Vagina (tissue), 2 donors: ENCODE measurements at regions not wholly inside any gene's neighbourhood (a gene's known extent, or its start where the extent isn't known, plus 50 kb on each side); places are given as distances from the start of the nearest gene placed in this dataset.

Source experiments
- DNase-seq, 2 donors: peaks; one replicate each; pipeline ENCODE4 v3.0.0-alpha.2; 2017; ENCODE audit errors: extremely low spot score in 2 of 2
- H3K27ac ChIP-seq: fragments of 200-600 bp; sonication (generic); one replicate; pipeline ENCODE4 v1.5.1; 2019
- H3K27me3 ChIP-seq: fragments of 200-600 bp; sonication (generic); one replicate; pipeline ENCODE4 v1.5.1; 2019
- H3K36me3 ChIP-seq, 2 donors: fragments of 200-600 bp; sonication (generic); one replicate each; pipeline ENCODE4 v1.5.1; 2017 to 2019
- H3K4me1 ChIP-seq: fragments of 200-600 bp; sonication (generic); one replicate; pipeline ENCODE4 v1.5.1; 2019
- H3K4me3 ChIP-seq, 2 donors: fragments of 200-600 bp; sonication (generic); 1 replicate in 1 of 2; 2 replicates in 1 of 2; pipeline ENCODE4 v1.5.1; 2016 to 2019
- H3K9me3 ChIP-seq: fragments of 200-600 bp; sonication (generic); one replicate; pipeline ENCODE4 v1.5.1; 2019
- CTCF ChIP-seq, 3 experiments: fragments of 450-650 bp in 2 of 3; fragments of 200-600 bp in 1 of 3; sonication (generic) in 1 of 3; IDR thresholded peaks; one replicate each; pipeline ENCODE4 v1.5.1; 2017 to 2019; ENCODE audit warnings: antibody characterized with exemption in 3 of 3, mild to moderate bottlenecking in 2 of 3, moderate library complexity in 2 of 3
- POLR2A ChIP-seq, 2 donors: fragments of 450-650 bp; IDR thresholded peaks; one replicate each; pipeline ENCODE4 v1.6.1; 2017; ENCODE audit warnings: antibody characterized with exemption in 2 of 2, mild to moderate bottlenecking in 2 of 2, moderate library complexity in 2 of 2
- POLR2AphosphoS5 ChIP-seq, 2 donors: sonication (generic); formaldehyde crosslinking; IDR thresholded peaks; one replicate each; pipeline ENCODE4 v1.9.0; 2017; ENCODE audit warnings: antibody characterized with exemption in 2 of 2, mild to moderate bottlenecking in 2 of 2, low read depth in 1 of 2; ENCODE audit not compliant: insufficient read depth in 1 of 2
- intact Hi-C: fragments of 100-400 bp; cut with DNase I; formaldehyde crosslinking; loops from one replicate; pipeline ENCODE4 v1.15.1; 2023

DNA sequence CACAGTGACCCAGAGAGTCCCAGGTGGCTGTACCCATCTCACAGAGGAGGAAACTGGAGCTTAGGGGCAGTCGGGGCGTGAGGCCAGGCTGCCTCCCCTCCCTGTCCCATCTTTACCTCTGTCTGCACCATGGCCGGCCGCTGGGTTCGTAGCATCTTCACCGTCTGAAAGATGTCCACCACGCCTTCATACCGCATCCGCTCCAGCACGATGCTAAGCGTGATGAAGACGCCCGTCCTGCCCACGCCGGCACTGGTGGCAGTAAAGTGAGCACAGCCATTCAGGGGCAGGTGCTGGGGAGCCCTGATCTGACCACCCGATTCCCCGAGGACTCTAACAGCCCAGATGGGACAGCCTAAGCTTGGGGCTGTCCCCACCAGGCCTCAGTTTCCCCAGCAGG is 132.8 kb downstream of the PTPRS start:
- H3K4me1 ChIP-seq = no peaks in the 10 kb centered on the region
- no peak for DNase-seq
- peaks cover 5% of the 10 kb centered on the region for H3K9me3 ChIP-seq
- H3K4me3 ChIP-seq = no peak overlapping the region
- no peaks in the 10 kb centered on the region for H3K27me3 ChIP-seq
- no peak overlapping the region for H3K27ac ChIP-seq
- TF ChIP-seq POLR2A (IDR thresholded peaks at IDR 0.05) (no peak), CTCF (IDR thresholded peaks at IDR 0.05) (no peak), POLR2AphosphoS5 (IDR thresholded peaks at IDR 0.05; ENCODE audit: insufficient read depth in 1 of 2, low read depth in 1 of 2) (no peak)
- peaks cover 0 to 56% of the 10 kb centered on the region in 2 donors for H3K36me3 ChIP-seq
- intact Hi-C loops = no loop called here

GRCh38 chr19:5206751-5207075 is 133.9 kb downstream of the PTPRS start:
- no peak for DNase-seq
- intact Hi-C loops = no loop called here

GRCh38 chr19:5205937-5206750 is 134.5 kb downstream of the PTPRS start:
- Histone ChIP-seq H3K36me3 (peaks cover 0 to 39% of the 10 kb centered on the region in 2 donors), H3K27me3 (no peaks in the 10 kb centered on the region), H3K4me3 (no peak overlapping the region), H3K9me3 (peaks cover 5% of the 10 kb centered on the region), H3K4me1 (no peaks in the 10 kb centered on the region), H3K27ac (no peak overlapping the region)
- intact Hi-C loops = no loop called here
- TF ChIP-seq POLR2A (IDR thresholded peaks at IDR 0.05) (no peak), CTCF (IDR thresholded peaks at IDR 0.05) (no peak), POLR2AphosphoS5 (IDR thresholded peaks at IDR 0.05; ENCODE audit: insufficient read depth in 1 of 2, low read depth in 1 of 2) (no peak)
- DNase-seq = no peak

More at GRCh38 chr19:5206751-5207075, 133.9 kb downstream of the PTPRS start:
- Histone ChIP-seq H3K9me3 (peaks cover 5% of the 10 kb centered on the region), H3K27me3 (no peaks in the 10 kb centered on the region), H3K36me3 (peaks cover 0 to 45% of the 10 kb centered on the region in 2 donors), H3K4me1 (no peaks in the 10 kb centered on the region), H3K4me3 (no peak overlapping the region), H3K27ac (no peak overlapping the region)
- TF ChIP-seq CTCF (IDR thresholded peaks at IDR 0.05) (no peak), POLR2AphosphoS5 (IDR thresholded peaks at IDR 0.05; ENCODE audit: insufficient read depth in 1 of 2, low read depth in 1 of 2) (no peak), POLR2A (IDR thresholded peaks at IDR 0.05) (no peak)

- H3K27me3 ChIP-seq = no peaks in the 10 kb centered on the region
- intact Hi-C loops = no loop called here
Measured at GRCh38 chr19:5205381-5205780, 135.2 kb downstream of the PTPRS start.

DNA sequence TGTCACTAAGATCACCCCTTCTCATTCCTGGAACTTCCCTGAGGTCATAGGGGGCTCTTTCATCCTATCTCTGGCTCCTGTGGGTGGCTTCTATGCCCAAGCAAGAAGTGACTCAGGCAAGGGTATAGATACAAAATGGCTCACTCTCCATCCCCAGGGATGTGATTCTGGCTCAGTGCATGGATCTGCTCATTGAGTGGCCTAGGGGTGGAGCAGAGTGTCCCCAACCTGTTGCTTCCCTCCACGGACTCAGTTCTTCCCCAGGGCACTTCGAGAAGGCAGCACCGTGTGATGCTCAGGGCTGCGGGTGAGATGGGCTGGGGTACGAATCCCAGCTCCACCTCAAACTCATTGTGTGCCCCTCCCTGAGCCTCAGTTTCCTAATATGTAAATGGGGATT is 136.4 kb downstream of the PTPRS start:
- Histone ChIP-seq H3K9me3 (peaks cover 10% of the 10 kb centered on the region), H3K4me3 (no peak overlapping the region), H3K27me3 (no peaks in the 10 kb centered on the region), H3K4me1 (no peaks in the 10 kb centered on the region), H3K27ac (no peak overlapping the region), H3K36me3 (peaks cover 0 to 20% of the 10 kb centered on the region in 2 donors)
- DNase-seq = no peak
- intact Hi-C loops = no loop called here
- TF ChIP-seq POLR2A (IDR thresholded peaks at IDR 0.05) = no peak
- no peak for TF ChIP-seq POLR2AphosphoS5 (IDR thresholded peaks at IDR 0.05; ENCODE audit: insufficient read depth in 1 of 2, low read depth in 1 of 2)
- TF ChIP-seq CTCF (IDR thresholded peaks at IDR 0.05) = no peak

More at GRCh38 chr19:5205381-5205780, 135.2 kb downstream of the PTPRS start:
- Histone ChIP-seq H3K27ac (no peak overlapping the region), H3K4me3 (no peak overlapping the region), H3K9me3 (peaks cover 10% of the 10 kb centered on the region), H3K4me1 (no peaks in the 10 kb centered on the region), H3K36me3 (peaks cover 0 to 32% of the 10 kb centered on the region in 2 donors)
- no peak for DNase-seq
- no peak for TF ChIP-seq POLR2AphosphoS5 (IDR thresholded peaks at IDR 0.05; ENCODE audit: insufficient read depth in 1 of 2, low read depth in 1 of 2)
